ENCODE measurements at regions not wholly inside any gene's neighbourhood (a gene's known extent, or its start where the extent isn't known, plus 50 kb on each side); places are given as distances from the start of the nearest gene placed in this dataset.

- TF ChIP-seq CTCF (IDR thresholded peaks at IDR 0.05; ENCODE audit: low read depth, low read length) (no peak), EZH2phosphoT487 (IDR thresholded peaks at IDR 0.05; ENCODE audit: low read depth) (no peak)
Measured at GRCh38 chr13:62418872-62419271, 1003.2 kb upstream of the PCDH20 start.
